Anterior cingulate cortex (tissue), 58 donors: ENCODE measurements at regions not wholly inside any gene's neighbourhood (a gene's known extent, or its start where the extent isn't known, plus 50 kb on each side); places are given as distances from the start of the nearest gene placed in this dataset.

Experiments
- DNase-seq, 58 donors: peaks; one replicate each; lab custom pipeline; 2025; lab: John Stamatoyannopoulos, UW

DNA sequence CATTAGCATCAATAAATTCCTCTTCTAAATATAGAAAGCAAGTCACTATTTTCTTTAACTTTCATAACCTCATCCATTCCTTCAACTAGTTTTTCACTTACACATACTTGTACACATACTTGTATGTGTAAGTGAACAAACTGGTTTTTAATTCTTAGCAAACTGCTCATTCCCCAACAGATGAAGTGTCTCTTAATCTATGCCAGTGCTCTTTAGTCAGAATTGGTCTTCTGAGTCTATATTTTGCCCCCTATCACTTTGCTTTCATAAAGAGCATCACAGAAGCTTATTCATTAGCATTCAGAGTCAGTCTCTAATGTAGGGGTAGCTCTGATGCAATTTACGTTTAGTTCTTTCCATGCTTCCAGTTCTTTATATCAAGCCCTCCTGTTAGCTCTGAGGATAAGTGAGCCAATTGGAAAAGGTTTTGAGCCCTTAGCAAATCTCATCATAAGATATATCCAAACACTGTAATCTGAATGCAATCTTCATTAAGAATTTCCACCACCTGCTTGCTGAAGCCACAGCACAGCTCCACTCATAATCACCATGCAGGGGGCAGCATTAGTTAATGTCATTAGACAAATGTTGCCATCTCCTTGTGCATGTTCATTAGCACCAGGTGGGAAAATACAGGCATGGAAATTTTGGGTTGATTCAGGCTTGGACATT is 178.5 kb upstream of the SLC24A2 start:
- DNase-seq, result no peak

GRCh38 chr9:19965336-19965735 is 176.5 kb upstream of the SLC24A2 start:
- DNase-seq, result no peak

DNA sequence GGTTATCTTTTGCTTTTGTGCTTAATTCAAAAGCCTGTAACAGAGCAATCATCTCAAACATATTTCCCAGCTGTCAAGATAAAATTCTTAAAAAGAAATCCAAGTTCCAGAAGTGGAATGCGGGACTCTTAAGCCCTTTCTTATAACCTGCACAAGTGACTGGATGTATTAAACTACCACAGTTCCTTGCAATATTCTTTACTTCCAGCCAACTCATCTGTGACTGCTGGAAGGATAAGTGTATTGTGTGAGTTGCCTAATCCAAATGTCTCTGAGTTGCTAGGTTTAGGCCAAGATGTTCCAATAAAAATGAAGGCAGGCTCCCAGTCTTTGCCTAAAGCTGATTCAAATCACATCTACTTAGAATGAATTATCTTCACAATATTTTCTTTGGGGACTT is 159.2 kb upstream of the SLC24A2 start:
- DNase-seq, result no peak

- peak in 1 of 58 donors; percentile 1 for DNase-seq
These were observed 157.7 kb upstream of the SLC24A2 start for GRCh38 chr9:19946441-19947109.

DNA sequence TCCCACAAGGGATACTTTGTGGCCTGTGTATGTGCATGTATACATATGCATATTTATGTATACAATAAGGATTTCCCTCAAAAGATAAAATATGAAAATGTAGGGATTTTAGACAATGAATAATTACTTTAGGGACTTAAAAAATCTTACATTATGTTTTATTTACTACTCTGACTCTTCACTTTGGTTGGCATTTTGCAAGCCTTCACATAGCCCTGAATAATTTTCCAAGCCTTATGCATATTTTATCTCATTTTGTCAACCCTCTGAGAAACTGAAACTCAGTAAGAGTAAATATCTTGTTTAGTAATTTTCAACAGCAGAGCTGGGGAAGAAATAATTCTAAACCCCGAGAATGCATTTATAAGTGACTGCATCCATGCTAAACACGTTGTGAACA is 153.0 kb upstream of the SLC24A2 start:
- DNase-seq, result no peak

DNA sequence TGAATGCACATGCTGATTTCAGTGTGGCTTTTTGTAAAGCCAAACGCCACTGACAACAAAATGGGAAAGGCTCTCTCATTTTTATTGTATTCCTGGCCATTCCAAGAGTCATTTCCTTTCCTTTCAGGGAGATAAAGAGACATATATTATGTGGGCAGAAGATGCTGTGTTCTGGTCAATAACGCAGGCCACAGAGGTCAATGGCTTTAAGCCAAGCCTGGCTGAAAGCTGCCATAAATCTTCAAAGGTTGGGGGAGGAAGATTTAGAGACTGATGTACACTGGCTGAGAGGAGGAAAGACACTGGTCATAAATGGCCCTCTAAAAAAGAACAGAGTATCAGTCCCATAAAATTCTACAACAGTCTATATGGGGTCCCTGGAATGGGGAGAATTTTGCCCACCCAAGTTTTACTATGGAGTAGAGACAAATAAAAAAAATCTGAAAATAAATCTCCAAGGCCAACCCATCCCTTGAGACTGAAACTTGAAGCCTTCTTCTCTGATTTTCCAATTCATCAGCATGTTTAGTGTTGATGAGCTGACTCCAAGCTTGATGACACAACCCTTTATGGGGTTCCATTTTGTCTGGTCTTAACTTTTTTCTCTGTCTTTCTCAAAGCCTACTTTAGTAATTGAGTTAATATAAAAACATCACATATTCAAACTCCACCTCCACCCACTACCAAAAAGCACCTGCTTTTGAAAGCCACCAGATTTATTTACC is 152.1 kb upstream of the SLC24A2 start:
- DNase-seq, result no peak

- no peak for DNase-seq
These were observed 151.0 kb upstream of the SLC24A2 start for GRCh38 chr9:19939734-19940278.

DNA sequence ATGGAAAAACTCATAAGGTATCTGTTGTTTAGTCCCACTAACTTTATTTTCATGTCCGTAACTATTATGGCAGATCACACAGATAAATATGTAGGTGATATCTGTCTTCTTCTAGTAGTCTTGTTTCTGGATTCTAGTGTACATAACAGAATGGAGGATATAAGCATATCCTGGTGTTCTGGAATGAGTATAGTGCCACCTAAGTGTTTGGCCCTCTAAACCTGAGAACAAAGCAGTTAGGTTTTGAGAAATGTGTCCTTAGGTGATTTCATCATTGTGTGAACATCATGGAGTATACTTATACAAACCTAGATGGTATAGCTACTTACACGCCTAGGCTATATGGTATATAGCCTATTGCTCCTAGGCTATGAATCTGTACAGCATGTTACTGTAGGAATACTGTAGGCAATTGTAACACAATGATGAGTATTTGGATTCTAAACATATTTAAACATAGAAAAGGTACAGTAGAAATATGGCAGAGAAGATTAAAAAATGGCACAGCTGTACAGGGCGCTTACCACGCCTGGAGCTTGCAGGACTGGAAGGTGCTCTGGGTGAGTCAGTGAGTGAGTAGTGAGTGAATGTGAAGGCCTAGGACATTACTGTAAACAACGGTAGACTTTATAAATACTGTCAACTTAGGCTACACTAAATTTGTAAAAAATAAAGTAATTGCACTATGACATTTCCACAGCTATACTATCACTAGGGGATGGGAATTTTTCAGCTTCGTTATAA is 150.3 kb upstream of the SLC24A2 start:
- DNase-seq, result no peak

- DNase-seq, result no peak
These were observed 148.3 kb upstream of the SLC24A2 start for GRCh38 chr9:19937121-19937520.

GRCh38 chr9:19936598-19936997 is 147.8 kb upstream of the SLC24A2 start:
- DNase-seq, result no peak

- DNase-seq, result no peak
These were observed 146.6 kb upstream of the SLC24A2 start for GRCh38 chr9:19935422-19935821.

GRCh38 chr9:19934301-19934871 is 145.5 kb upstream of the SLC24A2 start:
- DNase-seq, result peak in 2 of 58 donors; percentile 5 to 20

DNA sequence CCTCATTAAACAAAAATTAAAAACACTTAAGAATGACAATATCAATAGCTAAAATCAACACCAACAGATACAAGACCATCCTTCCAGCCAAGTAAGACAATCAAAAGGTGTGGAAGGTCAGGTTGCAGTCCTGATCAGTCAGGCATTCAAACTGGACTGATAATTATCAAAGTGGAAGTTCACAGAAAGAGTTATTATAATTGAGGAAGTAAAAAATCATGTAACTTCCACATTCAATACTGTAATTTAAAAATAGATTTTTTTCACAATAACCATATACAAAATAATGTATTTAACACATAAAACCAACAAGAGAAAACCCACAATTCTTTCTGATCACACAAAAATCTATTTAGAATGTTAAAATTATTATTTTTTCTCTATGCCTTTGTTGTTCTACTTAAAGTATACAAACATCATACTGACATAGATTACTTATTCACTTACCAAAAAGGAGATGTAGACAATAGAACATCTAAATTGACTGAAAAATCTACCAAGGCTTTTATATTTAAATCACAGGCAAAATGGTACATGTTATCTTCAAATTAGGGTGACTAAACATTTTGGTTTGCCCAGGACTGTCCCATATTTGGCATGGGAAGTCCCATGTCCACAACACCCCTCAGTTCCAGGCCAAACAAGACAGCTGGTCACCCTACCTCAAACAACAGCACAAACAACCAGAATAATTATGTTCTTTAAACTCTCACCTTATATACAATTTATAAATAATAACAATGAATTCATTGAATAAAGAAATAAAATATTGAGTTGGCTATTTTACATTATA is 142.5 kb upstream of the SLC24A2 start:
- no peak for DNase-seq

DNA sequence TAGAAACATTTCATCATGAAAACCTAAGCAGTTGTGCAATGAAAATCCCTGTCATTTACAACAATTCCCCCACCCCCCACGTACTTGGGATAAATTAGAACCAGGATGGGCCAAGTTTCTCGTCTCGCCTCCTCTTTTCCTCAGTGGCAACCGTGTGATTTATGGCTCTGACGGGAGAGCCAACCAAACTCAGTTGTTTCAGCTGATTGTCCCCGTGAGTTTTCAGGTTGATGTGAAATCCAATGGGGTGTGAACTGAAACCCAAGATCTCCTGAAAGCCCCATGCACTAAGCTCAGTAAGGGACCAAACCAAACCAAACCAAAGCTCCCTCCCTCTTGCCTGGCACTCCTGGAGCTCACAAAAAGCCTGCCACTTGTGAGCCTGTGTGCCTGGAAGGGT is 138.7 kb upstream of the SLC24A2 start:
- DNase-seq, result no peak

- no peak for DNase-seq
These were observed 137.9 kb upstream of the SLC24A2 start for GRCh38 chr9:19926774-19927173.

GRCh38 chr9:19925674-19926503 is 137.1 kb upstream of the SLC24A2 start:
- DNase-seq, result peak in 55 of 58 donors; percentile 8 to 82 (median 59)

DNA sequence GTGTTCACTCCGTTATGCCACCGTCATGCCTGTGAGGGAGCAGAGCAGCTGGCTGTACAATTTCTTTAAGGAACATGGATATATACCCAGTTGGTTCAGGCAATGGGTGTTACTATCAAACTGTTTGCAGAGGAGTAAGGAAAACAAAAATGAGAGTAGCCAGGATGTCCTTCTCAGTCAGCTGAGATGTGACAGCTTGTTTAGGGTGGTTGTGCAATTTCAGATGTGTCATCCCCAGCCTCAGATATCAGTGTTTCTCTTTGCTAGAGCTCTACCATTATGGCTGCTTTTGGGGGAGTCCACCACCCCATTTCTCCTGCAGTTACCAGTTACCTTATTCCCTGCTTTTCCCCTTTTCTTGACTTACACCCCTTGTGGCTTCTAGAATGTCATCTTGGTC is 135.2 kb upstream of the SLC24A2 start:
- DNase-seq, result no peak

DNA sequence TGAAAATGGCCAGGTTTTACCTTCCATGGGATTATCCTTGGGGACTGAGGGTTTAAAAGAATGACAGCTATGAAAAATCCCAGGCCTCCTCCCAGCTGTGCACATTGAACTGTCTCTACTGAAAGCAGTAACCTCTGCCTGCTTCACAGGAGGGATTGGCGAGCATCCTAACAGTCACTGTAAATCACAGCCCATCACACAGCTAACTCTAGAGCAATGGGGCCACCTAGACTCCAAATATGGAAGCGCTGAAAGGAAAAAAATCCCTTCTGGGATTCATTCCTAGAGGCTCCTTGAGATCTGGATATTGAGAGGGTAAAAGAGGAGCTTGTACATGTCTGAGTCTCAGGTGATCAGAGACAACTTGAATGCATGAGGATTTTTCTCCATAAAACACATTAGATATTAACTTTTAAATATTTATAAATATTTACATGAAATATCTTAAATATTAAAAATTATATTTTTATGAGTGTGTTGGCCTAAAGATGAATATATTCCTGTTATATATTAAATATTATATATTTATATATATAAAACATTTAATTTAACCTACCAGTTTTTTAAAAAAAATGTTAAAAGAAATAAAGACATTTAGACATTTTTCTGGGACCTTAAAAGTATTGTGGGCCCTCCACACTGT is 133.8 kb upstream of the SLC24A2 start:
- peak in 46 of 58 donors; percentile 13 to 85 (median 48) for DNase-seq
